ENCODE measurements at regions not wholly inside any gene's neighbourhood (a gene's known extent, or its start where the extent isn't known, plus 50 kb on each side); places are given as distances from the start of the nearest gene placed in this dataset.

GRCh38 chrX:120021927-120022326 lies 55.6 kb downstream of the RHOXF2B start:
- ATAC-seq: peak in 1 of 2 donors; percentile 62
- intact Hi-C loops (cut with DNase I): no loop called here

GRCh38 chrX:120020305-120020704 lies 57.2 kb downstream of the RHOXF2B start:
- no peak for DNase-seq
- intact Hi-C loops (cut with DNase I): no loop called here
- no peak for ATAC-seq

More at GRCh38 chrX:120021927-120022326, 55.6 kb downstream of the RHOXF2B start:
- no peak for DNase-seq

GRCh38 chrX:120016068-120016441 lies 61.4 kb downstream of the RHOXF2B start:
- intact Hi-C loops (cut with DNase I): loop anchor here in 1 of 2 donors (10.0 kb wide), 1 partner anchor 129 kb away; no protein-coding TSS in a partner anchor

GRCh38 chrX:120015145-120016067 lies 62.1 kb downstream of the RHOXF2B start:
- intact Hi-C loops (cut with DNase I): loop anchor here in 1 of 2 donors (10.0 kb wide), 1 partner anchor 129 kb away; no protein-coding TSS in a partner anchor
- no peak for DNase-seq
- ATAC-seq: peak; percentile 61 to 72

More at GRCh38 chrX:120016068-120016441, 61.4 kb downstream of the RHOXF2B start:
- no peak for ATAC-seq
- no peak for DNase-seq

- no peak for DNase-seq
- intact Hi-C loops (cut with DNase I): loop anchor here in 1 of 2 donors (10.0 kb wide), 1 partner anchor 130 kb away; no protein-coding TSS in a partner anchor
- ATAC-seq: peak in 1 of 2 donors; percentile 15
These were observed 62.9 kb downstream of the RHOXF2B start for GRCh38 chrX:120014354-120015130.

- ATAC-seq (no peak), DNase-seq (no peak)
- intact Hi-C loops (cut with DNase I): no loop called here
These were observed 58.2 kb upstream of the NKAP start for GRCh38 chrX:120001787-120002186.

GRCh38 chrX:120000490-120001246 lies 57.1 kb upstream of the NKAP start:
- DNase-seq (no peak), ATAC-seq (peak; percentile 34 to 73)
- intact Hi-C loops (cut with DNase I): no loop called here

- DNase-seq (no peak), ATAC-seq (no peak)
- intact Hi-C loops (cut with DNase I): no loop called here
These were observed 55.6 kb upstream of the NKAP start for GRCh38 chrX:119999087-119999634.

GRCh38 chrX:119997570-119997969 lies 54.0 kb upstream of the NKAP start:
- ATAC-seq (no peak), DNase-seq (no peak)
- intact Hi-C loops (cut with DNase I): no loop called here

- no peak for DNase-seq
- intact Hi-C loops (cut with DNase I): no loop called here
- no peak for ATAC-seq
These were observed 53.3 kb upstream of the NKAP start for GRCh38 chrX:119996600-119997524.

GRCh38 chrX:119996069-119996468 lies 52.5 kb upstream of the NKAP start:
- DNase-seq (no peak), ATAC-seq (no peak)
- intact Hi-C loops (cut with DNase I): no loop called here

All from left cardiac atrium (tissue), 4 donors.